OCI-LY1 (cell line): ENCODE measurements at regions not wholly inside any gene's neighbourhood (a gene's known extent, or its start where the extent isn't known, plus 50 kb on each side); places are given as distances from the start of the nearest gene placed in this dataset.

Experiments used
- H2AFZ ChIP-seq: fragments of 200-600 bp; sonication (generic), shearing (Covaris generic); 2 replicates; pipeline ENCODE4 v1.6.0; 2014; ENCODE audit warnings: antibody characterized with exemption, mild to moderate bottlenecking, low read length
- H3F3A ChIP-seq: fragments of 200-600 bp; sonication (generic), shearing (Covaris generic); 2 replicates; pipeline ENCODE4 v1.6.0; 2014; ENCODE audit warnings: mild to moderate bottlenecking, antibody characterized with exemption, low read length, moderate library complexity; ENCODE audit not compliant: insufficient read depth
- H3K27ac ChIP-seq: fragments of 200-600 bp; sonication (generic); 2 replicates; pipeline ENCODE4 v1.5.1; 2014; ENCODE audit warnings: low read length, mixed run types, mild to moderate bottlenecking, low read depth; ENCODE audit not compliant: poor library complexity, severe bottlenecking
- H3K27me3 ChIP-seq: fragments of 200-600 bp; sonication (generic); 2 replicates; pipeline ENCODE4 v1.6.0; 2014; ENCODE audit warnings: antibody characterized with exemption, mild to moderate bottlenecking, low read length, moderate library complexity; ENCODE audit not compliant: insufficient read depth
- H3K36me3 ChIP-seq: fragments of 200-600 bp; sonication (generic); 2 replicates; pipeline ENCODE4 v1.6.1; 2014; ENCODE audit warnings: mild to moderate bottlenecking, antibody characterized with exemption, low read length, moderate library complexity, mixed read lengths; ENCODE audit not compliant: insufficient read depth
- H3K4me1 ChIP-seq: fragments of 200-600 bp; sonication (generic); 2 replicates; pipeline ENCODE4 v1.5.1; 2014; ENCODE audit warnings: mild to moderate bottlenecking, low read length, moderate library complexity; ENCODE audit not compliant: insufficient read depth, severe bottlenecking
- H3K4me2 ChIP-seq: fragments of 200-600 bp; sonication (generic), shearing (Covaris generic); 2 replicates; pipeline ENCODE4 v1.6.1; 2014; ENCODE audit warnings: low read length
- H3K4me3 ChIP-seq: fragments of 200-600 bp; sonication (generic); 2 replicates; pipeline ENCODE4 v1.5.1; 2014; ENCODE audit warnings: low read length, low read depth, mild to moderate bottlenecking, mixed read lengths; ENCODE audit not compliant: poor library complexity, severe bottlenecking
- H3K79me2 ChIP-seq: fragments of 200-600 bp; shearing (Covaris generic); 2 replicates; pipeline ENCODE4 v1.6.1; 2016; ENCODE audit warnings: mixed run types, low read length, mixed read lengths; ENCODE audit not compliant: insufficient read depth
- H3K9ac ChIP-seq: fragments of 200-600 bp; sonication (generic), shearing (Covaris generic); 2 replicates; pipeline ENCODE4 v1.6.1; 2014; ENCODE audit warnings: mild to moderate bottlenecking, low read length, mixed read lengths
- H3K9me2 ChIP-seq: fragments of 200-600 bp; sonication (generic), shearing (Covaris generic); 2 replicates; pipeline ENCODE4 v1.6.1; 2014; ENCODE audit warnings: low read depth, mild to moderate bottlenecking, low read length, mixed read lengths
- H3K9me3 ChIP-seq: fragments of 200-600 bp; shearing (Covaris generic); 2 replicates; pipeline ENCODE4 v1.6.1; 2014; ENCODE audit warnings: low read length, mixed read lengths
- H4K20me1 ChIP-seq: fragments of 200-600 bp; sonication (generic), shearing (Covaris generic); 2 replicates; pipeline ENCODE4 v1.6.0; 2016; ENCODE audit warnings: mild to moderate bottlenecking, low read length; ENCODE audit not compliant: insufficient read depth
- EZH2 ChIP-seq: fragments of 200-600 bp; sonication (generic), shearing (Covaris generic); IDR thresholded peaks from 2 replicates; pipeline ENCODE4 v1.8.0; 2017; ENCODE audit warnings: borderline replicate concordance, mixed run types, mild to moderate bottlenecking, antibody characterized with exemption, low read length, moderate library complexity, mixed read lengths
- TF ChIP-seq, protein P1 (sequence below): fragments of 200-600 bp; sonication (generic), shearing (Covaris generic); IDR thresholded peaks from 2 replicates; pipeline ENCODE4 v1.5.1; 2017; ENCODE audit warnings: mild to moderate bottlenecking, antibody characterized with exemption, low read length, moderate library complexity, mixed read lengths

DNA sequence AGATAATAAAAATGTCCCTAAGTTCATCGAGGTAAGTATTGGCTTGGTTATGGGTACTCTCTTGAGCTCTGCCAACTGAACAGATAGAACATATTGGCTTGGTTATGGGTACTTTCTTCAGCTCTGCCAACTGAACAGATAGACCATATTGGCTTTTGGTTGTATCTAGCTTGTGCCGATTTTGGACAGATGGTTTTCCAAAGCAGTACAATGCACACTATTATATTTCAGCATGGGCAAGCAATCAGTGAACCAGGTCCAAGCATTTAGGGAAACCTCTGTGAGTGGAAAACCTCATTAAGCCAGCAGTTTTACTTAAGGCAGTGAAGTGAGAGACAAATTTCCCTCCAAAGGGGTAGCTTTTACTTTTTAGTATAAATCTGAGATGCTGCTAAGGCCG, 1440.5 kb upstream of the SPRY2 start:
- Histone ChIP-seq H3K36me3 (no peaks in the 10 kb centered on the region), H3K4me1 (no peaks in the 10 kb centered on the region), H3K9ac (no peak overlapping the region), H3K9me3 (no peaks in the 10 kb centered on the region), H3K79me2 (no peaks in the 10 kb centered on the region), H3K27ac (no peak overlapping the region), H3K4me2 (no peak overlapping the region), H3K9me2 (0 out of 2 replicates have a peak, but pooled peaks cover 3% of the 10 kb centered on the region), H2AFZ (no peak overlapping the region), H3K27me3 (no peaks in the 10 kb centered on the region), H4K20me1 (no peaks in the 10 kb centered on the region), H3F3A (no peaks in the 10 kb centered on the region), H3K4me3 (no peak overlapping the region)
- no peak for TF ChIP-seq EZH2
- TF ChIP-seq, protein P1, sequence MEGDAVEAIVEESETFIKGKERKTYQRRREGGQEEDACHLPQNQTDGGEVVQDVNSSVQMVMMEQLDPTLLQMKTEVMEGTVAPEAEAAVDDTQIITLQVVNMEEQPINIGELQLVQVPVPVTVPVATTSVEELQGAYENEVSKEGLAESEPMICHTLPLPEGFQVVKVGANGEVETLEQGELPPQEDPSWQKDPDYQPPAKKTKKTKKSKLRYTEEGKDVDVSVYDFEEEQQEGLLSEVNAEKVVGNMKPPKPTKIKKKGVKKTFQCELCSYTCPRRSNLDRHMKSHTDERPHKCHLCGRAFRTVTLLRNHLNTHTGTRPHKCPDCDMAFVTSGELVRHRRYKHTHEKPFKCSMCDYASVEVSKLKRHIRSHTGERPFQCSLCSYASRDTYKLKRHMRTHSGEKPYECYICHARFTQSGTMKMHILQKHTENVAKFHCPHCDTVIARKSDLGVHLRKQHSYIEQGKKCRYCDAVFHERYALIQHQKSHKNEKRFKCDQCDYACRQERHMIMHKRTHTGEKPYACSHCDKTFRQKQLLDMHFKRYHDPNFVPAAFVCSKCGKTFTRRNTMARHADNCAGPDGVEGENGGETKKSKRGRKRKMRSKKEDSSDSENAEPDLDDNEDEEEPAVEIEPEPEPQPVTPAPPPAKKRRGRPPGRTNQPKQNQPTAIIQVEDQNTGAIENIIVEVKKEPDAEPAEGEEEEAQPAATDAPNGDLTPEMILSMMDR = no peak

DNA sequence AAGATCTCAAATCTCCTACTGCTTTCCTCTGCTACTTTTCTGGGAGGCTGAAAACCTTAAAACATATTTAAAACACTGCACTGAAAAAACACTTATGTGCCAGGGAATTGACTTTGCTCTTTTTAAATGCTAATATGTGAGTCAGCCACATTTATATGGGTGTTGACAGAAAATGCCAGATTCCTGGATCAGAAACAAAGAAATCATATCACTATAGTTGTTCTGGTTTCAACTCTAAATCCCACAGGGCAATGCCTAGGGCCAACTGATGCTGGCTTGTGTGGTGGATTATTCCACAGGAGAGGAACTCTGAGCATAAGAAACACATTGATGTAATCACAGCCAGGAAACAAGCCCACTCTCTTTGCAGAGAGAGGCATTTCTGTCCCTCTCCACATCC, 1439.0 kb upstream of the SPRY2 start:
- Histone ChIP-seq H3K9ac (no peak overlapping the region), H3K79me2 (no peaks in the 10 kb centered on the region), H3K4me2 (no peak overlapping the region), H2AFZ (no peak overlapping the region), H4K20me1 (no peaks in the 10 kb centered on the region), H3K4me1 (no peaks in the 10 kb centered on the region), H3K27me3 (no peaks in the 10 kb centered on the region), H3F3A (no peaks in the 10 kb centered on the region), H3K36me3 (no peaks in the 10 kb centered on the region), H3K9me2 (no peaks in the 10 kb centered on the region), H3K9me3 (no peaks in the 10 kb centered on the region), H3K27ac (no peak overlapping the region), H3K4me3 (no peak overlapping the region)
- TF ChIP-seq, protein P1 = no peak
- TF ChIP-seq EZH2 = no peak

DNA sequence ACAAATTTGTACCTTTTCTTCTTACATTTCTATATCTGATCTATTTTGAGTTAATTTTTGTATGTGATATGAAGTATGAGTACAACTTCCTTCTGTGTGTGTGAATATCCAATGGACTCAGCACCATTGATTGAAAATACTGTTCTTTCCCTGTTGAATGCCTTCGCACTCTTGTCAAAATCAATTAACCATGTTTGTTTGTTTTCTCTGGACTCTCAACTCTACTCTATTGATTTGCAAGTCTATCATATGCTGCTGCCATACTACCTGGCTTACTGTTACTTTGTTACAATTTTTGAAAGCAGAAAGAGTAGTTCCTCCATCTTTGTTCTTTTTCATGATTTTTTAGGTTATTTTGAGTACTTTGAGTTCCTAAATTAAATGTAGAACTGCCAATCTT, 1437.4 kb upstream of the SPRY2 start:
- no peaks in the 10 kb centered on the region for H3F3A ChIP-seq
- no peak overlapping the region for H3K4me3 ChIP-seq
- no peak for TF ChIP-seq EZH2
- TF ChIP-seq, protein P1 = no peak

More for the DNA sequence above, 1437.4 kb upstream of the SPRY2 start:
- H3K9me2 ChIP-seq = no peaks in the 10 kb centered on the region
- H3K27me3 ChIP-seq = no peaks in the 10 kb centered on the region
- H3K79me2 ChIP-seq = no peaks in the 10 kb centered on the region
- no peak overlapping the region for H3K9ac ChIP-seq
- no peak overlapping the region for H2AFZ ChIP-seq
- H3K36me3 ChIP-seq = no peaks in the 10 kb centered on the region
- no peaks in the 10 kb centered on the region for H3K4me1 ChIP-seq
- no peaks in the 10 kb centered on the region for H4K20me1 ChIP-seq
- no peaks in the 10 kb centered on the region for H3K9me3 ChIP-seq
- no peak overlapping the region for H3K4me2 ChIP-seq
- no peak overlapping the region for H3K27ac ChIP-seq
